Tibial nerve (tissue), 3 donors: ENCODE measurements at regions not wholly inside any gene's neighbourhood (a gene's known extent, or its start where the extent isn't known, plus 50 kb on each side); places are given as distances from the start of the nearest gene placed in this dataset.

Source experiments
- POLR2A ChIP-seq, 2 donors: fragments of 450-650 bp; IDR thresholded peaks; one replicate each; pipeline ENCODE4 v1.6.1; 2017; ENCODE audit warnings: antibody characterized with exemption in 2 of 2, mild to moderate bottlenecking in 2 of 2, moderate library complexity in 2 of 2
- TF ChIP-seq, protein P1 (sequence below), 5 experiments: fragments of 200-600 bp in 3 of 5; fragments of 450-650 bp in 2 of 5; sonication (generic) in 3 of 5; IDR thresholded peaks; one replicate each; pipeline ENCODE4 v1.5.1; 2016 to 2019; ENCODE audit warnings: antibody characterized with exemption in 5 of 5, mild to moderate bottlenecking in 3 of 5, moderate library complexity in 2 of 5

DNA sequence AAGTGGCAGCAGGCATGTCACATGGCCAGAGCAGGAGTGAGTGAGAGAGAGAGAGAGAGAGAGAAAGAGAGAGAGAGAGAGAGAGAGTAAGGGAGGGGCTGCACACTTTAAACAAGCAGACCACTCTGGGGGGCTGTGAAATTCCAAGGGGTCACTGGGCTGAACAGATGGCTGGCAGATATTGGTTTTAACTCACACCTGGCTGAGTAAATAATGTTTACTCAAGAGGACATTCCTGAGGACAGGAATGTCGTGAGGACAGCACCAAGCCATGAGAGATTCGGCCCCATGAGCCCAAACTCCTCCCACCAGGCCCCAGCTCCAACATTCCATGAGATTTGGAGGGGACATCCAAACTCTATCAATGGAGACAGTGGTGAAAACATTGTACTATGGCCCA, 269.7 kb downstream of the CBLN1 start:
- TF ChIP-seq, protein P1, sequence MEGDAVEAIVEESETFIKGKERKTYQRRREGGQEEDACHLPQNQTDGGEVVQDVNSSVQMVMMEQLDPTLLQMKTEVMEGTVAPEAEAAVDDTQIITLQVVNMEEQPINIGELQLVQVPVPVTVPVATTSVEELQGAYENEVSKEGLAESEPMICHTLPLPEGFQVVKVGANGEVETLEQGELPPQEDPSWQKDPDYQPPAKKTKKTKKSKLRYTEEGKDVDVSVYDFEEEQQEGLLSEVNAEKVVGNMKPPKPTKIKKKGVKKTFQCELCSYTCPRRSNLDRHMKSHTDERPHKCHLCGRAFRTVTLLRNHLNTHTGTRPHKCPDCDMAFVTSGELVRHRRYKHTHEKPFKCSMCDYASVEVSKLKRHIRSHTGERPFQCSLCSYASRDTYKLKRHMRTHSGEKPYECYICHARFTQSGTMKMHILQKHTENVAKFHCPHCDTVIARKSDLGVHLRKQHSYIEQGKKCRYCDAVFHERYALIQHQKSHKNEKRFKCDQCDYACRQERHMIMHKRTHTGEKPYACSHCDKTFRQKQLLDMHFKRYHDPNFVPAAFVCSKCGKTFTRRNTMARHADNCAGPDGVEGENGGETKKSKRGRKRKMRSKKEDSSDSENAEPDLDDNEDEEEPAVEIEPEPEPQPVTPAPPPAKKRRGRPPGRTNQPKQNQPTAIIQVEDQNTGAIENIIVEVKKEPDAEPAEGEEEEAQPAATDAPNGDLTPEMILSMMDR (IDR thresholded peaks at IDR 0.05): no peak
- no peak for TF ChIP-seq POLR2A (IDR thresholded peaks at IDR 0.05)
